ENCODE measurements at regions not wholly inside any gene's neighbourhood (a gene's known extent, or its start where the extent isn't known, plus 50 kb on each side); places are given as distances from the start of the nearest gene placed in this dataset.

- no peak for DNase-seq
Measured at GRCh38 chr2:129755786-129756185, 223.7 kb upstream of the RAB6C start.

DNA sequence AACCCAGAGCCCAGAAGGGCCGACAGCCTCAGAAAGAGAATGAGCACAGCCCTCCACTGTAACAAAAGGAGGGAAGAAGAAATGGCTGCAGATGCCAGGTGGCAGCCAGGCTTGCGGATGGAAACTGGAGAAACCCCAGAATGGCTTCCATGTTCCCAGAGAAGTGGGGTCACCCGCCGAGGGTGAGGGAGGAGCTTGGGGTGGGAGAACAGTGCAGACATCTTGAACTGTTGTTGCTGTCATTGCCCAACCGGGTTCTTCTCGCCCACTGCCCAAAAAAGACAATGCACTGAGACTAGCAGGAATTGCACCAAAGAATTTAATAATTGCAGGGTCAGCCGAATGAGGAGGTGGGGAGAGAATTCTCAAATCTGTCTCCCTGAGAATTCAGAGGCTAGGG lies 223.2 kb upstream of the RAB6C start:
- DNase-seq = no peak

- no peak for DNase-seq
Measured at GRCh38 chr2:129757366-129757914, 222.0 kb upstream of the RAB6C start.

DNA sequence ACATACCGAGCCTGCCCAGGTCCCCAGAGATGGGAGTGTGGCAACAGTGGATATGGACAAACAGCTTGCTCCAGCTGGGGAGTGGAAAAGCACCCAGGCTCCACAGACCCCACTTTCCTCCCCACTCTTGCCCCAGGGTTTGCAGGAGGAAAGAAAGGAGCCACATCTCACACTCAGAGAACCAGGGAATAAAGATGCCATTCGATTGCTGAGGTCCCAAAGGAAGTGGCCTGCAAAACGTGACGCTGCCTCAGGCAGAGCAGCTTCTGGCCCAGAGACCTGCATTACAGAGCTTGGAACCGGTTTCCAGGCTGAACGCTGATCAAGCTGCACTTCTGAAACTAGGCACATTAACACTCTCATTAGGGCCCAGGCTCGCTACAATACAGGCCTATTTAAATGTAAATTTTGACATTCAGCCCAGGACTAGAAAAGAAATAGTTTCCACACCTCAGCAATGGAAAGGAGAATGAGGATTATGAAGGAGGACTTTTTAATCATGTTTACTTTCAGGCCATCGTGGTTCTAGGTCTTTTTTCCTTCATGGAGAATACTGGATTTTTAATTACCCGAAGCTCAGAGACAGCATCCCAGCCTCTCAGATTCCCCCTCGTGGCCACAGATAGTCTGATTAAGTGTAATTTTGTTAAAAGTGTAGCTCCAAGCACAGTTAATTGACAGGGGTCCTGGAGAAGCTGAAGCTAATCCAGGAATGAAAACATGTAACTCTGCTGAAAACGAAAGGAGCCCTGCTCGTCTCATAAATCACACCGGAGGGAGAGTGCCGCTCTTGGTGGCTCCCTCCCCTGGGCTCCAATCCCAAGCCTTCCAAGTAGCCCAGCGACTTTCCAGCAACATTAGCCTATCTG lies 221.3 kb upstream of the RAB6C start:
- no peak for DNase-seq

GRCh38 chr2:129758784-129759471 lies 220.5 kb upstream of the RAB6C start:
- no peak for DNase-seq

- DNase-seq = no peak
Measured at GRCh38 chr2:129759472-129760010, 219.9 kb upstream of the RAB6C start.

DNA sequence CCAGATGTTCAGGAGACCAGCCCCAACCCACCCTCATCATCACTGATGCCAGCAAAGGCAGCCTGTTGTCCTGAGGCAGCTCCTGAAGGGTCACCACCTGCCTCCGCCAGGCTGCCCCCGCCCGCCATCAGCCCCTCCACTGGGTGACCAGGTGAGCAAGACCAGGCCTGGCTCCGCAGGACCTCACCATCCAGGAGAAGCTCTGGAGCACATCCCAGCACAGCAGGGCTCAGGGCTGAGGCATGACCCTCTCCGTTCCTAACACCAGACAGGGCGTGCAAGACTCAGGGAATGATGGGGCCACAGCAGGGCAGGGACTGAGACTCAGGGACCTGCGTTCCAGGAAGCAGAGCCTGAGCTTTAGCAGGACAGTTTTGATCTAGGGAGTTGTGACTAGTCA lies 218.8 kb upstream of the RAB6C start:
- DNase-seq = no peak

- DNase-seq = no peak
Measured at GRCh38 chr2:129761569-129762021, 217.9 kb upstream of the RAB6C start.

- no peak for DNase-seq
Measured at GRCh38 chr2:129762386-129763189, 216.9 kb upstream of the RAB6C start.

DNA sequence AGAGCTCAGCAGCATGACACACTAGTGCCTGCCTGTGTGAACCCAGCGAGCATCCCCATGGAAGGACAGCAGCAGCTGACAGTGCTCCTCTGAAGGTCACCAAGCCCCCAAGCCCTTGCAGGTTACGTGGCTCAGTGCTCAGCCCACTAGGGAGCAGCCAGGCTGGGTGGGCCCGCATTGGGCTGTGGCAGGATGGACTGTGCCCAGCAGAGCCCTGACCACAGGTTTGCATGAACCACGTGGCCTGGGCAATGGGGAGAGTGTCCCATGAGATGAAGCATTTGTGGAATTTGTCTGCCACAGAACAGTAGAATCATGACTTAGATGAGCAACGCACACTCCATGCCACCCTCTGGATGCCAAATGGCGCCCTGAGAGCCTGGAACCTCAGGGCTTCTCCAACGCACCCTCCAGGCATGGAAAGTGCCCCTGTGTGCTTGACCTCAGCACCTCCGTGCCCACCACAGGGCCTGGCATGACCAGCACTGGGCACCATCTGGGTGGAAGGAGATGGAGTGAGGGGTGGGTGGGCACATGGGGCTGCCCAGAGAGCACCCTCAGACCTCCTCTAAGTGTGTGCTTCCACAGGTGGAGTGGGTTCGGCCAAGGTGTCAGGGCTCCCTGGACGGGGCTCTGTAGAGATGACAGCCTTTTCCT lies 216.1 kb upstream of the RAB6C start:
- no peak for DNase-seq

GRCh38 chr2:129763966-129764365 lies 215.5 kb upstream of the RAB6C start:
- no peak for DNase-seq

DNA sequence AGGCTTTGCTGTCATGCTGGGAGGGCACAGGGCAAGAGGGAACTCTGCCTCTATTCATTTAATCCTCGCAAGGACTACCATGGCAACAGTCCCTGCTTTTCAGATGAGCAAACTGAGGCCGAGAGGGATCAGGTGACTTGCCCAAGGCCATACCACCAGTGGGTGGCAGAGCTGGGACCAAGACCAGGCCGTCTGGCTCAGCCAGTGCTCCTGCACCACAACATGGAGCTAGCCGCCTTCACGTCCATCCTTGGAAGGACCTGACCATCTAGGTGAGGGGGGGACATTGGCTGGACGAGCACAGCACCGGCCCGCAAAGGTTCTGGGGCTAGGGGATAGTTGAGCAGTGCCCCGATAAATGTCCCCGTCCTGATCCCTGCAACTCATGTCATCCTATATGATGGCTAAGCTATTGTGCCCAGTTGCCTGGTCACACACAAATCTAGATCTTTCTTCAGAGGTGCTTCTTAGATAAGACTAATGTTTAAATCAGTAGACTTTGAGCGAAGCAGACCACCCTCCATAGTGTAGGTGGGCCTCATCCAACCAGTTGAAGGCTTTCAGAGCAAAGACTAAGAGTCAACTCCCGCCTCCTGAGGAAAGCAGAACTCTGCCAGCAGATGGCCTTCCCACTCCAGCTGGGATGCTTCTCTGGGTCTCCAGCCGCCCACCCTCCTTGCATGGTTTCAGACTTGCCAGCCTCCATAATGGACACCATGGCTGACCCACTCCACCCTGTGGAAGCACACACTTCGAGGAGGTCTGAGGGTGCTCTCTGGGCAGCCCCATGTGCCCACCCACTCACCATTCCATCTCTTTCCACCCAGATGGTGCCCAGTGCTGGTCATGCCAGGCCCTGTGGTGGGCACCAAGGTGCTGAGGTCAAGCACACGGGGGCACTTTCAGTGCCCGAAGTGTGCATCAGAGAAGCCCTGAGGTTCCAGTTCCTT lies 214.8 kb upstream of the RAB6C start:
- DNase-seq = no peak

DNA sequence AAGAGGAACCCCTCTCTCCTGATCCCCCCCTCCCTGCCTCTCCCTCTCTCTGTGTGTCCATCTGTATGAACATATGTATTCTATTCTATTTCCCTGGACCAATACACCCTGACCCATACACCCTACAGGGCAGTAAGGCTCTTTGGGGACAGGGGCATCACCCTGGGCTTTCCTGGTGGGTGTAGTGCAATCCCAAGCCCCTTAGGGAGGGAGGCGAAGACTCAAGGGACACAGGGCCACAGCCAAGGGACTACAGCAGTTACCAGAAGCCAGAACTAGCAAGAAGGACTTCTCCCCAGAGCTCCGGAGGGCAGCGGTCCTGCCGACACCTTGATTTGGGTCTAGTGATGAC lies 214.2 kb upstream of the RAB6C start:
- no peak for DNase-seq

- DNase-seq = no peak
Measured at GRCh38 chr2:129765678-129766351, 213.7 kb upstream of the RAB6C start.

- DNase-seq = no peak
Measured at GRCh38 chr2:129766374-129766993, 213.0 kb upstream of the RAB6C start.

DNA sequence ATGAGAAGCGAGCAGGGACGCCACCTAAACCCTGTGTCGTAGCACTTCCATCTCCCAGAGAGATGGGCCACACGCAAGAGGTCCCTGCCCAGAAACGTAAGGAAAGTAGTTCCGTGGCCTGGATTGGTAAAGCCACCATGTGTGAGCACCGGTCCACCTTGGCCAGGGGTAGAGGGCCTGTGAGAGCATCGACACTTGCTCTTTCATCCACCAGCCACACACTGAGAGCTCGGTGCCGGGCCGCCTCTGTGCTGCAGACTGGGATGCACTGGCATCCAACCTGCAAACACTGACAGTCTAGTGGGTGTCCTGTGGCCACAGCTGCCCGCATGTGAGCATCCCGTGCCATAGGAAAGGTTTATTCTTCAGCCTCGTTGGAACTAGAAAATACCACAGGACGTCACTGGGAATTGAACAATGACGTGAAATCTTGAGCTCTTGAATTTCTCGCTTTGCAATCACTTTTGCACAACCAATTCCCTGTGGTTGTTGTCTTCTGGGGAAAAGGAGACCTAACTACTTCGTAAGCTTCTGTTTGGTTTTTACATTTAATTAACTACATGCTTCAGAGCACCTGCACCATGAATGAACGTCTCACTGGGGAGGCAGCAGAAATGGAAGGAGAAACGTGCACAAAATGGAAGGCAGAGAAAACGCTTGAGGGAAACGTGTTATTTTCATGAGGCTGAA lies 212.0 kb upstream of the RAB6C start:
- DNase-seq = no peak

DNA sequence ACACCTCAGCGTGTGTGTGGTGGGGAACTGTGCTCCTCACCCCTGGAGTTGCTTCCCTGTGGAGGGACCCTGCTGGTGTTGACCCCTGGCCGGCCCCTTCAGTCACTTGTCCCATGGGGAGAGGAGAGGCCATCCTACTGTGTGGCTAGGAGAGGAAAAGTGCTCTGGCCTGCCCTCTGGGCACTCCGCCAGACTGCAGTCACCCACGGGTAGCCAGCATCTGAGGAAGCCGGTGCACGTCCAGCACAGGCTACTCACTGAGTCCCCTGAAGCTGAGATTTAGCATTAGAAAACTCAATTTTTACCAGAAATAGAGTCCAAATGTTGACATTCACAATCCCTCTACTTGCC lies 211.5 kb upstream of the RAB6C start:
- no peak for DNase-seq

DNA sequence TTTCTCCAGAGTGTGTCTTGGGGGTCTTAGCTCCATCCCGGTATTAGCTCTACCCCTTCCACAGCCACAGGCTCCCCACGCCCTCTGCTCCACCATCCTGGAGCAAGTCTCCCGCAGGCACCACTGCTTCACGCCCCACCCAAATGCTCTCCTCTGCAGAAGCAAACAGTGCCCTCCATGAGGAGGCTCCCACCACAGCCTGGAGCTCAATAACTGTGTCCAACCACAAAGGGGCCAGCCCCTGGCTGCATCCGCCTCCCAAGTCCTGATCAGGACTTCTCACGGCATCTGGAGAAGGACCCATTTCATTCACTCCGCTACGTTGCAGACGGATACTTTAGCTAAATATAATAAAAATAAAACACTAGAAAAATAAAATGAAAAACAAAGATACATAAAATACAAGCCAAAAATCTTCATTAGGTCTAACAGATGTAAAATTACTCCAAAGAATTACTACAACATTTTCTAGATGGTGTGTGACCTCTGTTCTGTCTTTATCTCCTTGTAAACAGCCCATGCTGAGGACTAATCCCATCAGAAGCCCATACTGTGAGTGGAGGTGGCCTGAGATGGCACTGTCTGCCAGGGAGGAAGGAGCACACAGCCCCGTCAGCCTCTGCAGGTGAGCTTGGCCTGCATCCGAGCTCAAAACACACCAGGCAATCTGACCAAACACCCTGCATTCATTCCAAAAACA lies 210.8 kb upstream of the RAB6C start:
- no peak for DNase-seq
